Ishikawa (cell line): ENCODE measurements at regions not wholly inside any gene's neighbourhood (a gene's known extent, or its start where the extent isn't known, plus 50 kb on each side); places are given as distances from the start of the nearest gene placed in this dataset.

Experiments
- CEBPB ChIP-seq: IDR thresholded peaks from 2 replicates; pipeline ENCODE4 v1.6.1; 2012
- CREB1 ChIP-seq: IDR thresholded peaks from 2 replicates; pipeline ENCODE4 v1.6.1; 2012; ENCODE audit warnings: low read depth
- EGR1 ChIP-seq: IDR thresholded peaks from 2 replicates; pipeline ENCODE4 v1.6.1; 2012
- EP300 ChIP-seq: IDR thresholded peaks from 2 replicates; pipeline ENCODE4 v1.6.1; 2012; ENCODE audit warnings: borderline replicate concordance
- FOXM1 ChIP-seq: IDR thresholded peaks from 2 replicates; pipeline ENCODE4 v1.6.1; 2012; ENCODE audit warnings: low read depth, borderline replicate concordance
- MAX ChIP-seq: IDR thresholded peaks from 2 replicates; pipeline ENCODE4 v1.6.1; 2012
- NFIC ChIP-seq: IDR thresholded peaks from 2 replicates; pipeline ENCODE4 v1.6.1; 2012
- RAD21 ChIP-seq: IDR thresholded peaks from 2 replicates; pipeline ENCODE4 v1.6.1; 2012; ENCODE audit warnings: low read depth
- REST ChIP-seq: IDR thresholded peaks from 2 replicates; pipeline ENCODE4 v1.6.1; 2012; ENCODE audit warnings: low read depth, mild to moderate bottlenecking
- TAF1 ChIP-seq: IDR thresholded peaks from 2 replicates; pipeline ENCODE4 v1.6.1; 2012; ENCODE audit warnings: low read depth, mild to moderate bottlenecking
- TCF12 ChIP-seq: IDR thresholded peaks from 2 replicates; pipeline ENCODE4 v1.6.1; 2012; ENCODE audit warnings: low read depth
- TEAD4 ChIP-seq: IDR thresholded peaks from 2 replicates; pipeline ENCODE4 v1.6.1; 2012
- USF1 ChIP-seq: IDR thresholded peaks from 2 replicates; pipeline ENCODE4 v1.6.1; 2012
- YY1 ChIP-seq: IDR thresholded peaks from 2 replicates; pipeline ENCODE4 v1.6.1; 2012; ENCODE audit warnings: low read depth
- ZBTB7A ChIP-seq: IDR thresholded peaks from 2 replicates; pipeline ENCODE4 v1.6.1; 2012; ENCODE audit warnings: low read depth

GRCh38 chrX:8036914-8037313 is 109.7 kb upstream of the PNPLA4 start:
- TF ChIP-seq CEBPB, result no peak
- TF ChIP-seq TEAD4, result no peak
- TF ChIP-seq NFIC, result no peak
- TF ChIP-seq USF1, result no peak
- no peak for TF ChIP-seq EGR1
- no peak for TF ChIP-seq RAD21
- no peak for TF ChIP-seq ZBTB7A
- no peak for TF ChIP-seq CREB1
- no peak for TF ChIP-seq TAF1
- no peak for TF ChIP-seq EP300
- TF ChIP-seq TCF12, result no peak
- TF ChIP-seq FOXM1, result no peak
- TF ChIP-seq REST, result no peak

- TF ChIP-seq EP300 (no peak), CREB1 (no peak), RAD21 (no peak), USF1 (no peak), REST (no peak), YY1 (no peak), MAX (no peak), CEBPB (no peak), ZBTB7A (no peak), TCF12 (no peak), TEAD4 (no peak), FOXM1 (no peak), NFIC (no peak), EGR1 (no peak)
Observed at GRCh38 chrX:8034058-8034457, 106.8 kb upstream of the PNPLA4 start.

GRCh38 chrX:8033175-8033574 is 106.0 kb upstream of the PNPLA4 start:
- TF ChIP-seq MAX, result no peak
- no peak for TF ChIP-seq NFIC
- no peak for TF ChIP-seq CEBPB
- no peak for TF ChIP-seq YY1

GRCh38 chrX:8030361-8030760 is 103.1 kb upstream of the PNPLA4 start:
- no peak for TF ChIP-seq CEBPB
- TF ChIP-seq FOXM1, result no peak
- TF ChIP-seq EP300, result no peak
- no peak for TF ChIP-seq YY1
- TF ChIP-seq TCF12, result no peak
- TF ChIP-seq USF1, result no peak
- TF ChIP-seq ZBTB7A, result no peak
- TF ChIP-seq RAD21, result no peak
- no peak for TF ChIP-seq TEAD4

- no peak for TF ChIP-seq NFIC
Observed at GRCh38 chrX:8027827-8028226, 100.6 kb upstream of the PNPLA4 start.

- TF ChIP-seq ZBTB7A (no peak), REST (no peak), TCF12 (no peak), USF1 (no peak), FOXM1 (no peak), YY1 (no peak), EGR1 (no peak), EP300 (no peak), TEAD4 (no peak), CEBPB (no peak), MAX (no peak), CREB1 (no peak), RAD21 (no peak), TAF1 (no peak), NFIC (no peak)
Observed at GRCh38 chrX:8025705-8026104, 98.5 kb upstream of the PNPLA4 start.
